OCI-LY3 (cell line): ENCODE measurements at regions not wholly inside any gene's neighbourhood (a gene's known extent, or its start where the extent isn't known, plus 50 kb on each side); places are given as distances from the start of the nearest gene placed in this dataset.

ENCODE experiments used
- CTCF ChIP-seq: fragments of 200-600, 300-600 bp; sonication (generic); IDR thresholded peaks from 2 replicates; pipeline ENCODE4 v1.5.1; 2014; ENCODE audit warnings: antibody characterized with exemption, low read length, low read depth
- EZH2phosphoT487 ChIP-seq: fragments of 200-600 bp; shearing (Covaris generic); IDR thresholded peaks from 2 replicates; pipeline ENCODE4 v1.6.1; 2018; ENCODE audit warnings: antibody characterized with exemption, mixed run types, low read depth

- TF ChIP-seq CTCF (no peak), EZH2phosphoT487 (no peak)
Observed at GRCh38 chr2:220181165-220181564, 553.7 kb downstream of the SLC4A3 start.
